Activated T-helper 2 cell treated with anti-CD3 and anti-CD28 coated beads, Interferon-gamma antibody, Interleukin-2, Interleukin-4, amounts not matched to agents 10 μg/mL and 5 μg/mL and 100 μg/mL, durations not matched to agents 14 hours and 24 hours and 36 hours (primary cell): ENCODE measurements at regions not wholly inside any gene's neighbourhood (a gene's known extent, or its start where the extent isn't known, plus 50 kb on each side); places are given as distances from the start of the nearest gene placed in this dataset.

Experiments used
- DNase-seq: peaks from one replicate; pipeline ENCODE4 v3.0.0; 2021; ENCODE audit warnings: low spot score
- H3K27ac Mint-ChIP-seq: one replicate; pipeline ENCODE4 v1.8.0; 2021; ENCODE audit warnings: mixed read lengths
- H3K27me3 Mint-ChIP-seq: one replicate; pipeline ENCODE4 v1.8.0; 2021; ENCODE audit warnings: low read depth, mixed read lengths
- H3K36me3 Mint-ChIP-seq: one replicate; pipeline ENCODE4 v1.8.0; 2021; ENCODE audit warnings: low read depth, mixed read lengths
- H3K4me1 Mint-ChIP-seq: one replicate; pipeline ENCODE4 v1.8.0; 2021; ENCODE audit warnings: low read depth, mixed read lengths
- H3K4me3 Mint-ChIP-seq: one replicate; pipeline ENCODE4 v1.8.0; 2021; ENCODE audit warnings: low read depth, mild to moderate bottlenecking, moderate library complexity, mixed read lengths
- H3K9me3 Mint-ChIP-seq: one replicate; pipeline ENCODE4 v1.8.0; 2021; ENCODE audit warnings: mixed read lengths
- intact Hi-C: fragments of 100-400 bp; cut with micrococcal nuclease; formaldehyde crosslinking; loops from one replicate; pipeline ENCODE4 v1.15.1; 2023

DNA sequence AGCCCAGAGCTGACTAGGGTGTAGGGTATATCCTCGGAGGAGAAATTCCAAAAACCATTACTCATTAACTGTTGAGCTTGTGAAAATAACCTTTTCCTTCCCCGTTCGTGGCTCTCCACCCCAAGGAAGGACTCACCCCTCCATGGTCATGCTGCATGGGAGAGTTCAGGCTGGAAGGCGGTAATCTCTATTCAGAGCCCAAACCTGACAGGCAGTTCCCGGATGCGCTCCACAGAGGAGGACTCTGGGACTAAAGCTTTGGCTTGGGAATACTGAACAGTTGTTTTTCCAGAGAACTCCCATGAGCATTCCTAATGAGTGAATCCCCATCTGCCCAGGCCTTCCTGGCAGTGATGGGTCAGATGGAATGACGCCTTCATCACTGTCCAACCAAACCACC, 125.4 kb downstream of the BCOR start:
- H3K36me3 Mint-ChIP-seq: peaks cover 5% of the 10 kb centered on the region
- H3K4me3 Mint-ChIP-seq: no peak overlapping the region
- no peak overlapping the region for H3K27ac Mint-ChIP-seq
- intact Hi-C loops: no loop called here
- H3K4me1 Mint-ChIP-seq: peaks cover 7% of the 10 kb centered on the region
- H3K27me3 Mint-ChIP-seq: no peaks in the 10 kb centered on the region
- DNase-seq: no peak
- H3K9me3 Mint-ChIP-seq: peaks cover 10% of the 10 kb centered on the region

DNA sequence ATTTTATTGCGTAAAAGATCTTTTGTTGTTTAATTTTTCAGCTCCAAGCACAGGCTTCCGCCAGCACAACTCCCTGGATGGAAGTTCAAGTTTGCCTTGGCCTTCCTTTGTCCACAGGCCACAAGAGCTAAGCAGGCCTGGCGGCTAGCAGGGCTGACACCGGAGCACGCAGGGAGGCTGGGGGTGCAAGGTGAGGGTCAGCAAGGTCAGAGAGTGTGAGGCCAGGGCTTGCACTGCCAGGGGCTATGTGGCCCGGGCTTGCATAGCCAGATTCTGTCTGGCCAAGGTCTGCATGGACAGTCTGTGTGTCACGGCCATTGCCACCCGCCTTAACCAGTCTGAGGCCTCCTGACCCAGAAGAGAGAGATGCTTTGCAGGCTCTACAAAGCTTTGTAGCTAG, 123.9 kb downstream of the BCOR start:
- peaks cover 10% of the 10 kb centered on the region for H3K9me3 Mint-ChIP-seq
- intact Hi-C loops: no loop called here
- H3K4me3 Mint-ChIP-seq: no peak overlapping the region
- H3K36me3 Mint-ChIP-seq: peaks cover 5% of the 10 kb centered on the region
- H3K4me1 Mint-ChIP-seq: peaks cover 10% of the 10 kb centered on the region
- no peak for DNase-seq
- H3K27ac Mint-ChIP-seq: no peak overlapping the region
- H3K27me3 Mint-ChIP-seq: no peaks in the 10 kb centered on the region

DNA sequence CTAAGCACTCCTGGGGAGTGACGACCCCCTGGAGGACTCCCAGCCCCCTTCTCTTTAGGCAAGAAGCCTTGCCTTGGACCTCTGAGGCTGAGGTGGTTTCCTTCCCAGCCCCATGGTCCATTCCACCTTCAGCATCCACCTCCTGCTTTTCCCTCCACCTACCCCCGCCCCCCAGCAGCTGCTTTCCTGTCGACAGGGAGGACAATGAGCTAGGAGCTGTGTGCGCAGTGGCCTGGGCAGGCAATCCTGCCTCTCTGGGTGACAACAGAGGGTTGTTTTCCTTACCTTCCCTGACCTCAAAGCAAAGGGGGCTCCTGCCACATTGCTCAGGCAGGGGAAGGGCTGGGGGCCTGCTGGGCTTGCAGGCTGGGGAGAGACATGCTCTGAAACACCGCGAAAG, 123.5 kb downstream of the BCOR start:
- peaks cover 5% of the 10 kb centered on the region for H3K36me3 Mint-ChIP-seq
- H3K4me3 Mint-ChIP-seq: no peak overlapping the region
- H3K27me3 Mint-ChIP-seq: no peaks in the 10 kb centered on the region
- H3K9me3 Mint-ChIP-seq: peaks cover 10% of the 10 kb centered on the region
- intact Hi-C loops: no loop called here
- DNase-seq: no peak
- H3K27ac Mint-ChIP-seq: no peak overlapping the region
- peaks cover 5% of the 10 kb centered on the region for H3K4me1 Mint-ChIP-seq

DNA sequence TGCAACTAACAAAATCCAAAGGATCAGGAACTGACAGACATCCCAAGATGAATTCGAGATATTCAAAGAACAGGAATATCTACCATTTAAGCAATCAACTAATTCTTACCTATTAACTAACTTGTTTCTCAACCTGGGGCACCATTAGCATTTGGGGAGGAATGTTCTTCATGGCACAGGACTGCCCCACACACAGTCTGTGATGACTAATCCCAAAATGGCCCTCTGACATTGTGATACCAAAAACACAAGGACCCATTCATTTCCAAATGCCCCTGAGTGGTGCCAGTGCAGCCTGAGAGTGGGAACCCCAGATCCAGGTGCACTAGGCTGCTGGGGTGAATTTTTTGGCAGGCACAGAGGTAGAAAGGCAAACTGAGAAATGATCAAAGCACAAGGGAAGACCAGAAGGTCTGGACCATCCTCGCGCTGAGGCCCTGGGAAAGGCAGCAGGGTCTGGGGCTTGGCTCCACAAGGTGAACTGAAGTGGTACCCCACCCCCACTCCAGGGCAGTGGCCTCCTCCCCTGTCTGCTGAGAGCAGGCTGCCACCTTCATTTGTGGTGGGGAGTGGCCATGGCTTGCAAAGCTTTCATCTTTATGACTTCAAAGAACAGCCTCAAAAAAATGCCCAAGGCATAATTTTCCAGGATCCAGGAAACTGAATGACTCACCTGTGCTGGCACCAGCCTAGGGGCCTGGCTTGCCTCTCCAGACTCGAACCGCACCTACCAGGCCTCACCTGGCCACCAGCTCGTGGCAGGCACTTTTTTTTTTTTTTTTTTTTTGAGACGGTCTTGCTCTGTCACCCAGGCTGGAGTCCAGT, 122.4 kb downstream of the BCOR start:
- Mint-ChIP-seq H3K4me3 (no peak overlapping the region), H3K36me3 (peaks cover 5% of the 10 kb centered on the region), H3K4me1 (peaks cover 4% of the 10 kb centered on the region), H3K27ac (no peak overlapping the region), H3K27me3 (no peaks in the 10 kb centered on the region), H3K9me3 (peaks cover 10% of the 10 kb centered on the region)
- intact Hi-C loops: no loop called here
- no peak for DNase-seq

DNA sequence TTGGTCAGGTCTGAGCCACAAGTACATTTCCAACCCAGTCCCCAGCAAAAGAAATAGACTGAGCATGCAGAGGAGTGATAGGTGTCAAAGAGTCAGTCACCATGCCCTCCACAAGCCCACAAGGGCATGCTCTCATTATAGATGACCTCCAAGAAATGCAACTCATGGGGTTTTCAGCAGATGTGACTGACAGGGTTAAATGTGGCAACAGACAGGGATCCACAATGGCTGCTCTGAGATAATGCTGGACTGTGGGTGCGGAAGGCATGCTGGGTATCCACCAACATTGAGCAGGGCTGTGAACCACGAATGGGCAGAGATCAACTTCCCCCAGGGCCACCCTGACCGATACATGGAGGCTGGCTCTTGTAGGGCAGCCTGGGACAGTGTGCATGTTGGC, 115.8 kb downstream of the BCOR start:
- Mint-ChIP-seq H3K36me3 (no peaks in the 10 kb centered on the region), H3K4me3 (no peak overlapping the region), H3K27ac (no peak overlapping the region), H3K9me3 (no peaks in the 10 kb centered on the region), H3K27me3 (no peaks in the 10 kb centered on the region), H3K4me1 (peaks cover 7% of the 10 kb centered on the region)
- no peak for DNase-seq
- intact Hi-C loops: no loop called here

DNA sequence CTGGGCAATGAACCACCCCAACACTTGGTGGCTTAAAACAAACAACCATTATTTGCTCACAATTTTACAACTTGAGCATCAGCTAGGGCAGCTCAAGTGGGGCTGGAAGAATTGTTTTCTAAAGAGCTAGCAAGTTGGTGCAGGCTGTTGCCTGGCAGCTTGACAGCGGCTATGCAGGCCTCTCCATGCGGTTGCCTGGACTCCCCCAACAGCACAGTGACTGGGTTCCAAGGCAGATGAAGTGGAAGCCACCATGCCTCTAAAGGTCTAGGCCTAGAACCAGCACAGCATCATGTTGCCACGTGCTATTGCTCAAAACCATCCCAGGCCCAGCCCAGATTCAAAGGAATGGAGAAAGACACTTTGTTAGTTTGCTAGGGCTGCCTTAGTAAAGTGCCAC, 114.8 kb downstream of the BCOR start:
- Mint-ChIP-seq H3K27me3 (no peaks in the 10 kb centered on the region), H3K4me1 (peaks cover 7% of the 10 kb centered on the region), H3K36me3 (no peaks in the 10 kb centered on the region), H3K9me3 (no peaks in the 10 kb centered on the region), H3K27ac (no peak overlapping the region), H3K4me3 (no peak overlapping the region)
- DNase-seq: no peak
- intact Hi-C loops: no loop called here

DNA sequence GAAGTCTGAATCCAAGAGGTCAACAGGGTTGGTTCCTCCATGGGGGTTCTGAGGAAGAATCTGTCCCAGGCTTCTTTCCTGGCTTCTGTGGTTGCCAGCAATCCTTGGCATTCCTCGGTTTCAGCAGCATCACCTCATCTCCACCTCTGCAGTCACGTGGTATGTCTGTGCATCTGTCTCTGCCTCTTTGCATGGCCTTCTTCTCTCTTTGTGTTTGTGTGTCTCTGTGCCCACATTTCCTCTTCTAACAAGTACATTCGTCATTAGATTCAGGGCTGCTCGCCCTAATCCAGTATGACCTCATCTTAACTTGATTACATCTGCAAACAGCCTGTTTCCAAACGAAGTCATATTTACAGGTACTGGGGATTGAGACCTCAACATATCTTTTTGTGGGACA, 114.0 kb downstream of the BCOR start:
- Mint-ChIP-seq H3K36me3 (no peaks in the 10 kb centered on the region), H3K4me3 (no peak overlapping the region), H3K4me1 (peaks cover 4% of the 10 kb centered on the region), H3K27ac (no peak overlapping the region), H3K27me3 (no peaks in the 10 kb centered on the region), H3K9me3 (no peaks in the 10 kb centered on the region)
- no peak for DNase-seq
- intact Hi-C loops: no loop called here

DNA sequence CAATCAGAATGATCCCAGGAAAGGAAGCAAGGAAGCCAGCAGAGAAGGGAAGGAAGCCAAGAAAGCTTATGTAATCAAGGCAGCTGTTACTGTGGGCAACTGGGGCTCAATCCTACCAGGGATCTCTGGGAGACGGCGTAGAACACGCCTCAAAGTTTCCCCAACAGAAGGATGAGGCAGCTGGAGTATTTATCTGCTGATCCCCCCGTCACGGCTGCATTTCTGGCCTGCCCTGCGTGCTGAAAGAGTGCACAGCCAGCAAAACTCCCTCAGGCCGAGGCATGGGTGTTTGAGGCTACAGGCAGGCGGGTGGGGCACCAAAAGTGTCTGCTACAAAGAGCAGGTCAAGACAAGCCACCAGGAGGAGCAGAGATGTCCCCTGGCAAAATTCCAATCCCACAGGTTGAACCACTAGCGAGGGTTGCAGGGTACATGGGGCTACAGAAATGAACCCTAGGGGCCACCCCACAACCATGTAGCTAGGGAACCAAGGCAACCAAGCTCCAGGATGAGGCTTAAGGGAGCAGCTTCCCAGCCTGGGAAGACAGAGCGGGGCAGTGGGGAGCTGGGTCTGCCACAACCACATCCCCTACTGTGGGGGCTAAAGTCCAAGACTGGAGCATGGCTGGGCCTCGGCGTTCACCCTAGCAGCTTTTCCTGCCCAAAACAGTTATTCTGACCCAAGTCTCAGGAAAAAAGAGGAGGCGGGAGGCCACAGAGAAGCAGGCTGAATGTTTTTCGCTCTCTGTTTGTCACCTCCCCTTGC, 113.4 kb downstream of the BCOR start:
- Mint-ChIP-seq H3K9me3 (no peaks in the 10 kb centered on the region), H3K27ac (no peak overlapping the region), H3K4me1 (peaks cover 4% of the 10 kb centered on the region), H3K36me3 (no peaks in the 10 kb centered on the region), H3K27me3 (no peaks in the 10 kb centered on the region), H3K4me3 (no peak overlapping the region)
- intact Hi-C loops: no loop called here
- no peak for DNase-seq

DNA sequence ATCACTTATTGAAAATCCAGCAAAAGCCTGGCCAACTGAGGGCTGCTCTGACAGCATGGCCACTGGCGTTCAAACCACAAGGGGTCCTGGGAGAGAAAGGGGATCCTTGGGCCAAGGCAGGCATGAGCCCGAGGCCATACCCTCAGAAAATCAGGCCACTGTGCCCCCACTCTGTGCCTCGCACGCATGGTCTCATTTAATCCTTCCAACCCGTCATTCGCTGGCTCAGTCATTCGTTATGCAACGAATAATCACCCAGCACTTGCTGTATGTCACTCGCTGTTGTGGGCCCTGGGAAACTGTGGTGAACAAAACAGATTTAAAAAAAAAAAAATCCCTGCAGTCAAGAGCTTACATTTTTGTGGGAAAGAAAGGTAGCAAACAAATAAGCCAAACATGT, 112.7 kb downstream of the BCOR start:
- intact Hi-C loops: no loop called here

DNA sequence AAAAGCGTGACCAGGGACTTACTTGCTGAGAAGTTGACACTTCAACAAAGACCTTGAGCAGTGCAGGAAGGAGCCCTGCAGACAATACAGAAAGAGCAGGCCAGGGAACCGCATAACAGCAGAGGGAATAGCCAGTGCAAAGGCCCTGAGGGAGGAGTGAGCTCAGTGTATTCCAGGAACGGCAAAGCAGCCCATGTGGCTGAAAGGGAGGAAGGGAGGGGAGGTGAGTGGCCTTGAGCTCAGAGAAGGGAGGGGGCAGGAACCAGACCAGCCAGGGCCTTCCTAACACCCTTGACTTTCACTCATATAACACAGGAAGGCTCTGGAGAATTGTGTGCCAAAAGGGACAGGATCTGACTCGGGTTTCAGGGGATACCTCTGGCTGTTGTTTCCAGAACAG, 112.2 kb downstream of the BCOR start:
- H3K36me3 Mint-ChIP-seq: no peaks in the 10 kb centered on the region
- no peak overlapping the region for H3K27ac Mint-ChIP-seq
- no peaks in the 10 kb centered on the region for H3K27me3 Mint-ChIP-seq
- intact Hi-C loops: no loop called here
- H3K4me3 Mint-ChIP-seq: no peak overlapping the region
- H3K9me3 Mint-ChIP-seq: no peaks in the 10 kb centered on the region
- H3K4me1 Mint-ChIP-seq: peaks cover 4% of the 10 kb centered on the region
- DNase-seq: no peak

More for the DNA sequence above, 112.7 kb downstream of the BCOR start:
- no peak for DNase-seq
- H3K36me3 Mint-ChIP-seq: no peaks in the 10 kb centered on the region
- no peaks in the 10 kb centered on the region for H3K27me3 Mint-ChIP-seq
- no peak overlapping the region for H3K4me3 Mint-ChIP-seq
- no peak overlapping the region for H3K27ac Mint-ChIP-seq
- H3K9me3 Mint-ChIP-seq: no peaks in the 10 kb centered on the region
- peaks cover 4% of the 10 kb centered on the region for H3K4me1 Mint-ChIP-seq

DNA sequence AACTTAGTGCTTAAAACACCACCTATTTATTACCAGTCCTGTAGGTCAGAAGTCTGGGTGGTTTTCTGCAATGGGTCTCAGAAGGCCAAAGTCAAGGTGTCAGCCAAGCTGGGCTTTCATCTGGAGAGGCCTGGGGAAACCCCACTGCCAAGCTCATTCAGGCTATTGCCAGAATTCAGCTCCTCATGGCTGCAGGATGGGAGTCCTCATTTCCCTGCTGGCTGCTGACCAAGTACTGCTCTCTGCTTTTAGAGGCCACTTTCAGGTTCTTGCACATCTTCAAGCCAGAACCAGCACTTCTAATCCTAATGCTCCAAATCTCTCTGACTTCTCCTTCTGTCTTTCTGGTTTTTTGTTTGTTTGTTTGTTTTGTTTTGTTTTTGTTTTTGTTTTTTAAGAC, 109.3 kb downstream of the BCOR start:
- H3K27me3 Mint-ChIP-seq: no peaks in the 10 kb centered on the region
- H3K36me3 Mint-ChIP-seq: no peaks in the 10 kb centered on the region
- H3K9me3 Mint-ChIP-seq: no peaks in the 10 kb centered on the region
- intact Hi-C loops: no loop called here
- H3K4me3 Mint-ChIP-seq: no peak overlapping the region
- DNase-seq: no peak
- H3K27ac Mint-ChIP-seq: no peak overlapping the region
- peaks cover 1% of the 10 kb centered on the region for H3K4me1 Mint-ChIP-seq

DNA sequence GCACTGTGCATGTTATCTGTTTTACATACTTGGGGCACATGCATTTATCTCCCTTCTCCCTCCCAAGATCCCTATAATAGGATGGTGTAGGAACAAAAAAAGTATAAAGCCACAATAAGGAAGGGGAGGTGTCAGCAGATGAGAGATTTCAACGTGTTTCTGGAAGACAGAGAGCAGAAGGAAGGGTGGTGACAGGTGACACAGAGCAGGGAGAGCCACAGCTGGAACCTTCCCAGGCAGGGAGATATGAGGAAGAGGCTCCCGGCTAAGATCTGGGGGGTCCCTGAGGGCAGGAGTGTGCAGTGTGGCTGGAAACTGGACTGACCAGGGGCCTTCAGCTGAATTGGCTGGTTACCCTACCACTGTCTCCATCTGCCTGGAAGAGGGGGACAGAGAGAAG, 107.4 kb downstream of the BCOR start:
- DNase-seq: no peak
- Mint-ChIP-seq H3K4me1 (no peaks in the 10 kb centered on the region), H3K27me3 (no peaks in the 10 kb centered on the region), H3K4me3 (no peak overlapping the region), H3K27ac (no peak overlapping the region), H3K36me3 (no peaks in the 10 kb centered on the region), H3K9me3 (no peaks in the 10 kb centered on the region)
- intact Hi-C loops: no loop called here

DNA sequence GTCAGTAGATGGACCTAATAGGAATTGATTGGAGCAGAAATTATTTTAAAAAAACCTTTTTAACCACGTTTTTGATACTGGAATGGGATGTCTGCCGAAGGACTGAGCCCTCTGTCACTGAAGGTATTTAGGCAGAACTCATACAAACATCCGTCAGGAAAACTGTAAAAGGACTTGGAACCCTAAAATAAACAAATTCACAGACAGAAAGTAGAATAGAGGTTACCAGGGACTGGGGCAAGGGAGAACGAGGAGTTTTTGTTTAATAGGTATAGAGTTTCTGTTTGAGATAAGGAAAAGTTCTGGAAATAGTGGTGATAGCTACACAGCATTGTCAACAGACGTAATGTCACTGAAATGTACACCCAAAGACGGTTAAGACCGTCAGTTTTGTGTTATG, 105.5 kb downstream of the BCOR start:
- H3K9me3 Mint-ChIP-seq: no peaks in the 10 kb centered on the region
- peaks cover 4% of the 10 kb centered on the region for H3K4me1 Mint-ChIP-seq
- no peaks in the 10 kb centered on the region for H3K27me3 Mint-ChIP-seq
- H3K27ac Mint-ChIP-seq: no peak overlapping the region
- H3K4me3 Mint-ChIP-seq: no peak overlapping the region
- intact Hi-C loops: no loop called here
- H3K36me3 Mint-ChIP-seq: no peaks in the 10 kb centered on the region
- DNase-seq: no peak
